HK-2 (cell line): ENCODE measurements at regions not wholly inside any gene's neighbourhood (a gene's known extent, or its start where the extent isn't known, plus 50 kb on each side); places are given as distances from the start of the nearest gene placed in this dataset.
"Not testable (repeated sequence)": the region's sequence is repeated elsewhere in the genome, so short reads cannot be mapped to it uniquely, and the experiment has no call there.

Experiments used
- DNase-seq: peaks from one replicate; pipeline ENCODE4 v3.0.0-alpha.2; 2018; ENCODE audit not compliant: unreplicated experiment

DNA sequence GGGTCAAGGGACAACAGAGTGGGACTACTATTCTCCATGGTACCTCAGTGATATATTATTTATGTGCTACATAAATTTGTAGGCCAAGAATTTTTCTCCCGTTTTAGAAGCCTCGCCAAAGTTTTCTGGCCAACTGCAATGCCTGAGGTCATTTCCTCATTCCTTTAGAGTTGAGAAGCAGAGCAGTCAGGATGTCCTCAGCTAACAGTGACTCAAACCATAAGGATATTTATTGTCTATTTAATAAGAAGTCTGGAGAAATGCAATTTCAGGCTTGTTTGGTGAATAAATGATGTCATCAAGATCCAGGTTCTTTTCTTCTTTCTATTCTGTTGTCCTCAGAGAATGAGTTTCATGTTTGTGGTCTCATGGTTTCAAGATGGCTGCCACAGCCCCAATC lies 91.0 kb downstream of the ADCYAP1 start:
- DNase-seq, result no peak

- DNase-seq, result no peak
Observed at GRCh38 chr18:997499-997898, 92.8 kb downstream of the ADCYAP1 start.

GRCh38 chr18:998936-999335 lies 94.3 kb downstream of the ADCYAP1 start:
- no peak for DNase-seq

DNA sequence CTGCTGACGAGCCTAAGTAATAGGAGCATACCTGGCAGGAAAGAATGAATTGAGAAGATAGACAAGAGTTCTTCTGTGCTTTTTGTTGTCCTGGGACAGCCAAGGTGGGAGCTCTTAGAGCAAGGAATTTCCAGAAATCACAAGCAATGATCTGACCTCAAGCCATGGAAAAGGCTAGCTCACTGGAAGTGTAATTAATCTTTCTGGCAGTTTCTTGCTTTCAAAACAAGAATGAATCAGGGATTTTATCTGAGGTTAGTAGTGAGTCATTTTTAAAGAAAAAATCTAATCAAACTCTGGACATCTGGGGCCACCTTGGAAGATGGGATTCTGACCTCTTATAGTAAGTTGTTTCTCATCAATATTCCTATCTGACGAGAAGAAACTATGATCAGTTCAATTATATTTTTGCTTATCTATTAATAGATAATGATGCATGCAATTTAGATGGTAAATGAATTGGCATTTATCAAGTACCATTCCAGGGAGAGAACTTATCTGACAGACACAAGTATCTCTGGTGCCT lies 98.0 kb downstream of the ADCYAP1 start:
- no peak for DNase-seq

GRCh38 chr18:1003499-1003898 lies 98.8 kb downstream of the ADCYAP1 start:
- DNase-seq, result no peak

- DNase-seq, result no peak
Observed at GRCh38 chr18:1006304-1006703, 101.6 kb downstream of the ADCYAP1 start.

- DNase-seq, result no peak
Observed at GRCh38 chr18:1006965-1007364, 102.3 kb downstream of the ADCYAP1 start.

DNA sequence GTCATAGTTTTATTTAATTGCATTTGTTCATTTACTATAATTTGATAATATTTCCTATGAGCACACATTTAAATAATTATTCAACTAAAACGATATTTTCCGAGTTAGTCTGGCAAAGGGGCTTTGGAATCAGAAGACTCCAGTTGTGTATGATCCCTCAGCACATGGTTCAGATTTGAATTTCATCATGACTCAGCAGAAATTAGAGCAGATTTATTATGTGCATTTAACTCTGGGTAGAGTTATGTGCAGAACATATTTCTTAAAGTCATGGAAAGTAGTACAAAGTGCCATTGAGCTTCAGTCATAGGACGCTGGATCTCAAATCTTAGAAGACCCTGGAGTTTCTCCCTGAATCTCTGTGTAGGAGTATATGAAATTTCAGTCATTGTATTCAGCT lies 106.7 kb downstream of the ADCYAP1 start:
- no peak for DNase-seq

DNA sequence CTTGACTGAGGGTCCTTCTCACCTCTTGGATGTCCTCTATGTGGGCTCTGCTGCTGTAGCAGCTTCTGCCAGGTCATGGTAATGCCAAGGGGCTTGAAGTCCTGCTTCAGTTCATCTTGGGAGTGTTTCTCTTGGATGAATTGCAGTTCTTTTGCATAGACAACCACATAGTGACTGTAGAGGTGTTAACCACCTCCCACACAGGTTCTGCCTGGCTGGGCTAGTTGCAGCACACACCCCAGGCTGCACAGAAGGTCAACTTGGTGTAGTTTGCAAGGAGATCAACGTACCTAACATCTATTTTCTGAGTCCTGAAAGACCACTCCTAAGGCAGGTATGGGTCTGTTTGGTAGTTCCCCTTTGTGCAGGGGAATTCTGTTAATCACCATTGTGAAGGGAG lies 108.1 kb downstream of the ADCYAP1 start:
- no peak for DNase-seq

DNA sequence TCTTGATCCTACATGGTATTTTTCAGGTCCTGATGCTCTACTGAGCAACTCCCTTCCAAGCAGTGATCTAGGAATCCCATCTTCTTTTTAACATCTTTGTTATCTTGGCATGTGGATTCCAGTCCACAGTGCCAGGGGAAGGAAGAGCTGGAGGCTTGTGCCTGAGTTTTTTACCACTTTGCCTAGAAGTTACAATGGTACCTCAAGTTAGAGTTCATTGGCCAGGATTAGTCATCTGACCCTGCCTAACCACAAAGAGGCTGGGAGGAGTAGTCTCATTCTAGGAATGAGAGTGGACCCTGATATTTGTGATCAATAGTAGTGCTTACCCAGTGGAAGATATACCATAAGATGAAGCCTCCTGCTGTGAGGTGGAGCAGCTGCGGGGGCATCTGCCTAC lies 109.3 kb downstream of the ADCYAP1 start:
- DNase-seq, result no peak

- DNase-seq, result no peak
Observed at GRCh38 chr18:1014509-1014908, 109.8 kb downstream of the ADCYAP1 start.

GRCh38 chr18:1014951-1015624 lies 110.4 kb downstream of the ADCYAP1 start:
- no peak for DNase-seq

- DNase-seq, result no peak
Observed at GRCh38 chr18:1015777-1016176, 111.1 kb downstream of the ADCYAP1 start.

DNA sequence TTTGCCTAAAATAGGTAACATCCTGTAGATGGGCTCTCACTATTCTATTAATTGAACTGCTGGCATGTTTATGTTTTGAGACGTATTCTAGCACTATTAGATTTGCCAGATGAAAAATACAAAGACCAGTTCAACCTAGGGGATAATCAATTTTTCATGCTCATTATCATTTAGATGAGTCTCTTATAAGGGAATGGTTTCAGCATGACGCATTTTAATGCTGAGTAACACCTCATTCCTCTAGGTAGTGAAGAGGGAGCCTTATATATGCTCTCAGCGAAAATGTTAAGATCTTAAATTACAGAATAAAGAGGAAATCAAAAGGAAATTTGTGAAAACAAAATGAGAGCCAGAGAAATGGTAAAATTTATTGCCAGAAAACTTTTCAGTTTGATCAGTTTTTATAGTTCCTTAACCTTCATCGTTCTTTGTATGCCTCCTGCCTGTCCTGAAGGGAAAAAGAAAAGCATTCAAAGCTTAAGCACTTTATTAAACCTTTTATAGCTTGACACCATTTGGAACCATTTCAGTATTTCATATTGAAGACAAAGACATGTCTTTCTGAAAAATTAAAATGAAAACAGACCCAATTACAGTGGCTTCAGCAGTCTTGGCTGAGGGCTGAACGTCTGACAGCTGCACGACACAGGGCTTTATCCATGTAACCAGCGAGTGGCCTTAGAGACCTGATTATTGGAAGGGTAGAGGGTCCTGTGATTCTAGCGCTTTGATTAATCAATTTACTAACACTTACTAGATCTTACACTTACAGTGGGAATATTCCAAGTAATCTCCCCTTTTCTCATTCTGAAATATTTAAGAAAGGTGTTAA lies 112.8 kb downstream of the ADCYAP1 start:
- DNase-seq, result no peak

DNA sequence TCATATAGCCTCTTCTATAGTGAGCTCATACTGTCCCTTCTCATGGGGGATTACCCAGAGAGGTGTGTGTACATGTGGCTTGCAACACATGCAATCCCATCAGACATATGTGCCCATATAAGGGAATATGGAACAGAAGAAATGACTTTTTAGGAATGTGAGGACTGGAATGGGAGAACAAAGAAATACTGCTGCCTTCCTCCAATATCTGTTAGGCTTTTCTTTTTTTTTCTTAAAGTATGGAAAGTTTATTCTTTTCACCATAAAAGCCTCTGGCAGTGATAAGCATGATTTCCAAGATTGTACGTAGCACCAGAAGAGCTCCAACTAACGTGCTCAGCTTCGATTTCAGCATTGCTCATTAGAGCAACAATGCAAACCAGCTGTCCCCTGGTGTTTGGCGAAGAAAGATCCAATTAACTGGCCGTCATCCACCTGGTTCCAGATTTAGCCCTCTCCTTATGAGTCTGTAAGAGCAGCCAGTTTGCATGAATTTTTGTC lies 113.6 kb downstream of the ADCYAP1 start:
- DNase-seq, result no peak

GRCh38 chr18:1019191-1019590 lies 114.5 kb downstream of the ADCYAP1 start:
- no peak for DNase-seq

DNA sequence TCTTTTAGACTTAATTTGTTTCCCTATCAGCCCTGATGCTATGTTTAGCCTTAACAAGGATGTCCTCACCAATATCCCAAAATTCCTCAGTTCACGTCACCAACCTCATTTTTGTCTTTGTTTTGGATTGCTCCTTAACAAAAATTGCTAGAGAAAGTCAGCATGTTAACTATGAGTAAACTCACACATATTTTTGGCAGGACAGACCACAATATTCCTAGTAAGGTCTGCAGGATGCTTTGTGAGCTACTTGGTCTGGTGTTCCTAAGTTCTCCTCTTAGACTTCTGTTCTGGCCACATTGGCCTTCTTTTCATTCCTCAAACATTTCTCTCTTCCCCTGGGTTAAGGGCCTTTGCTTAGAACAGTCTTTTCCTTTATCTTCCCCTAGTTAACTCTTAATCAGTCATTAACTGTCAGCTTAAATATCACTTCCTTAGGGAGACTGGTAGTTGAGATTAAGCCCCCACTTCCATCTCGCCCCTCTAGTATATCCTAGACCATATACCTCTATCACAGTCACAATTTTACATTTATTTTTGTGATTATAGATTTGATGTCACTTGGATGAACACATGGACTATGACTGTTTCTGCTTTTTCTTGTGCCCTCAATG lies 116.2 kb downstream of the ADCYAP1 start:
- no peak for DNase-seq

- DNase-seq, result no peak
Observed at GRCh38 chr18:1026930-1027329, 122.3 kb downstream of the ADCYAP1 start.

DNA sequence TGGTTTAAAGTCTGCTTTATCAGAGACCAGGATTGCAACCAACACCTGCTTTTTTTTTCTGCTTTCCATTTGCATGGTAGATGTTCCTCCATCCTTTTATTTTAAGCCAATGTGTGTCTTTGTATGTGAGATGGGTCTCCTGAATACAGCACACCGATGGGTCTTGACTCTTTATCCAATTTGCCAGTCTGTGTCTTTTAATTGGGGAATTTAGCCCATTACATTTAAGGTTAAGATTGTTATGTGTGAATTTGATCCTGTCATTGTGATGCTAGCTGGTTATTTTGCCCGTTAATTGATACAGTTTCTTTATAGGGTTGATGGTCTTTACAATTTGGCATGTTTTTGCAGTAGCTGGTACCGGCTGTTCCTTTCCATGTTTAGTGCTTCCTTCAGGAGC lies 128.4 kb downstream of the ADCYAP1 start:
- not testable (repeated sequence) for DNase-seq

GRCh38 chr18:1034971-1035370 lies 130.3 kb downstream of the ADCYAP1 start:
- no peak for DNase-seq

GRCh38 chr18:1036926-1037325 lies 132.3 kb downstream of the ADCYAP1 start:
- DNase-seq, result no peak

GRCh38 chr18:1037776-1038175 lies 133.1 kb downstream of the ADCYAP1 start:
- no peak for DNase-seq

DNA sequence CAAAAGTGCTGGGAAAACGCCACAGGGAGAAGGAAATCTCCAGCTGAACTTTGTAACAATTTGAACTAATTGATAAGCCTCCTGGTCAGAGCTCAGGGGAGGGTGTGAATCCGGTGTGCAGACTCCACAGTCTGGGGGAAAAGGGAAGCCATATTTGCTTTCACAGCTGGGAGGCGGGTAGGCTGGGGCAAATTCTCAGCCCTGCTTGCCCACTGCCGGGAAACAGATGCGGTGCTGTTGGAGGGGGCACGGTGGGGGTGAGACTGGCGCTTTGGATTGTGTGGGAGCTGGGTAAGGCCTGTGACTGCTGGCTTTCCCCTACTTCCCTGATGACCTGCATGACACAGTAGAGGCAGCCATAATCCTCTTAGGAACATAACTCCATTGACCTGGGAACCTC lies 134.8 kb downstream of the ADCYAP1 start:
- no peak for DNase-seq
